HepG2 (cell line): ENCODE measurements at regions not wholly inside any gene's neighbourhood (a gene's known extent, or its start where the extent isn't known, plus 50 kb on each side); places are given as distances from the start of the nearest gene placed in this dataset.

Source experiments
- ATAC-seq: fragments of 200-7000 bp; cut with Tn5 transposase; 3 replicates; pipeline ENCODE4 v1.9.1; 2020; ENCODE audit warnings: mild to moderate bottlenecking, moderate library complexity
- BruUV-seq: library from RNA; stranded (reverse); fragments of 400-500 nt; replicated peaks from 2 replicates; lab custom pipeline; 2021; lab: Mats Ljungman, UMichigan
- CTCF ChIA-PET: fragments of 300-600 bp; formaldehyde crosslinking; extraction: SDS; loops from one replicate; lab custom pipeline; 2021; ENCODE audit warnings: low total read pairs, inconsistent platforms, low intra/inter-chr PET ratio; lab: Yijun Ruan, JAX
- POLR2A ChIA-PET: fragments of 350-600 bp; sonication (Branson Sonifier 250); formaldehyde crosslinking; loops from one replicate; lab custom pipeline; 2020; ENCODE audit warnings: antibody characterized with exemption, inconsistent platforms; lab: Yijun Ruan, JAX
- DNase-seq: peaks from one replicate; pipeline ENCODE4 v3.0.0-alpha.2; 2015; ENCODE audit warnings: low spot score
- FAIRE-seq: peaks from 3 replicates; lab custom pipeline; 2011; peaks lifted over from hg19 to GRCh38; lab: Jason Lieb, UNC
- H2AFZ ChIP-seq: one replicate; pipeline ENCODE4 v1.6.1; 2011; ENCODE audit warnings: low read length, inconsistent platforms
- H3K27ac ChIP-seq: fragments of 300-600 bp; 3 replicates; pipeline ENCODE4 v1.8.0; 2011; ENCODE audit warnings: mixed run types, mild to moderate bottlenecking, mixed read lengths, low read length, inconsistent platforms; ENCODE audit not compliant: insufficient read depth; ENCODE audit errors: extremely low read length
- H3K27me3 ChIP-seq, 2 experiments: fragments of 200-600 bp in 1 of 2; 2 replicates in 1 of 2; 3 replicates in 1 of 2; pipeline versions ENCODE4 v1.6.0 to v1.8.0; 2011; ENCODE audit warnings: low read length in 2 of 2, mild to moderate bottlenecking in 2 of 2, moderate library complexity in 2 of 2, inconsistent platforms in 1 of 2; ENCODE audit not compliant: insufficient read depth in 2 of 2, control insufficient read depth in 1 of 2
- H3K36me3 ChIP-seq, 2 experiments: fragments of 200-600 bp in 1 of 2; replicated peaks in 1 of 2; 2 replicates in 1 of 2; 3 replicates in 1 of 2; pipeline versions ENCODE4 v1.5.1 to v1.8.0; 2011; ENCODE audit warnings: low read length in 2 of 2, inconsistent platforms in 1 of 2; ENCODE audit not compliant: insufficient read depth in 2 of 2, control insufficient read depth in 1 of 2
- H3K4me1 ChIP-seq: 2 replicates; pipeline ENCODE4 v1.5.1; 2012; ENCODE audit warnings: low read length, inconsistent platforms; ENCODE audit not compliant: insufficient read depth
- H3K4me2 ChIP-seq: 2 replicates; pipeline ENCODE4 v1.6.0; 2011; ENCODE audit warnings: low read depth, low read length, inconsistent platforms
- H3K4me3 ChIP-seq, 3 experiments: fragments of 200-600 bp in 1 of 3; sonication (generic), shearing (Covaris generic) in 1 of 3; replicated peaks in 1 of 3; 2 replicates each; pipeline ENCODE4 v1.5.1; 2011 to 2016; ENCODE audit warnings: low read length in 3 of 3, inconsistent platforms in 2 of 3, low read depth in 2 of 3, mild to moderate bottlenecking in 2 of 3, control low read depth in 1 of 3, mixed read lengths in 1 of 3; ENCODE audit not compliant: insufficient read depth in 1 of 3
- H3K79me2 ChIP-seq: one replicate; pipeline ENCODE4 v1.6.1; 2011; ENCODE audit warnings: low read length, inconsistent platforms; ENCODE audit not compliant: insufficient read depth
- H3K9ac ChIP-seq: 2 replicates; pipeline ENCODE4 v1.6.0; 2011; ENCODE audit warnings: mild to moderate bottlenecking, low read depth, low read length, inconsistent platforms; ENCODE audit not compliant: insufficient read depth
- H3K9me3 ChIP-seq: 2 replicates; pipeline ENCODE4 v1.5.1; 2012; ENCODE audit warnings: mild to moderate bottlenecking, low read length
- H4K20me1 ChIP-seq: 2 replicates; pipeline ENCODE4 v1.6.0; 2011; ENCODE audit warnings: inconsistent platforms, mild to moderate bottlenecking, low read length, moderate library complexity; ENCODE audit not compliant: insufficient read depth
- EEA1 ChIP-seq: sonication (generic); formaldehyde crosslinking; IDR thresholded peaks from 2 replicates; pipeline ENCODE4 v1.5.1; 2020; ENCODE audit warnings: mild to moderate bottlenecking, missing genetic modification reagents, borderline replicate concordance
- FOXK2 ChIP-seq: fragments of 450-650 bp; IDR thresholded peaks from 2 replicates; pipeline ENCODE4 v1.6.1; 2016
- FOXM1 ChIP-seq: sonication (generic); formaldehyde crosslinking; IDR thresholded peaks from 2 replicates; pipeline ENCODE4 v1.5.0; 2020; ENCODE audit warnings: missing genetic modification reagents
- HNRNPH1 ChIP-seq: fragments of 200-400 bp; formaldehyde crosslinking; optimal IDR thresholded peaks from 2 replicates; pipeline ENCODE3; 2017; ENCODE audit warnings: mild to moderate bottlenecking, low read depth, low read length
- PHF20 ChIP-seq: sonication (generic); formaldehyde crosslinking; IDR thresholded peaks from 2 replicates; pipeline ENCODE4 v1.5.0; 2020; ENCODE audit warnings: mild to moderate bottlenecking, missing genetic modification reagents
- POLR2G ChIP-seq: fragments of 200-400 bp; formaldehyde crosslinking; IDR thresholded peaks from 2 replicates; pipeline ENCODE4 v1.6.1; 2018; ENCODE audit warnings: mild to moderate bottlenecking, low read depth, low read length, moderate library complexity
- TMF1 ChIP-seq: sonication (generic); formaldehyde crosslinking; IDR thresholded peaks from 2 replicates; pipeline ENCODE4 v1.8.1; 2022; ENCODE audit warnings: low read depth, missing genetic modification reagents
- ZFP62 ChIP-seq: sonication (generic); formaldehyde crosslinking; IDR thresholded peaks from 2 replicates; pipeline ENCODE4 v1.4.0; 2020; ENCODE audit warnings: missing genetic modification reagents
- ZFY ChIP-seq: sonication (generic); formaldehyde crosslinking; IDR thresholded peaks from 2 replicates; pipeline ENCODE4 v1.4.0; 2020; ENCODE audit warnings: missing genetic modification reagents
- ZNF441 ChIP-seq: sonication (generic); formaldehyde crosslinking; IDR thresholded peaks from 2 replicates; pipeline ENCODE4 v1.7.0; 2021; ENCODE audit warnings: missing genetic modification reagents, borderline replicate concordance
- ZNF644 ChIP-seq: IDR thresholded peaks from 2 replicates; pipeline ENCODE4 v1.6.1; 2016; ENCODE audit warnings: low read depth
- WGBS: methylation state at CpG from one replicate; pipeline ENCODE4 v1.1.6; 2017; ENCODE audit warnings: low lambda C conversion rate; 5-methylcytosine and 5-hydroxymethylcytosine counted together
- in situ Hi-C: cut with HindIII; loops from 2 replicates; pipeline ENCODE4 v1.10.0; 2017; ENCODE audit warnings: low pct_unique_long_range_greater_than_20kb; ENCODE audit not compliant: extremely low pct_ligation_motif_present
- intact Hi-C: fragments of 100-400 bp; cut with micrococcal nuclease; formaldehyde crosslinking; loops from one replicate; pipeline ENCODE4 v1.10.0; 2022; ENCODE audit not compliant: unreplicated experiment
- TF ChIP-seq, protein P1 (sequence below): sonication (generic); formaldehyde crosslinking; conservative IDR thresholded peaks from 2 replicates; pipeline ENCODE4 v1.8.1; 2023; ENCODE audit warnings: missing genetic modification reagents
- TF ChIP-seq, protein P2 (sequence below): IDR thresholded peaks from 2 replicates; pipeline ENCODE4 v1.6.1; 2016; ENCODE audit warnings: missing biosample characterization, missing genetic modification reagents, low read depth
- TF ChIP-seq, protein P3 (sequence below): sonication (generic); formaldehyde crosslinking; IDR thresholded peaks from 2 replicates; pipeline ENCODE4 v1.5.0; 2020; ENCODE audit warnings: mild to moderate bottlenecking, missing genetic modification reagents

DNA sequence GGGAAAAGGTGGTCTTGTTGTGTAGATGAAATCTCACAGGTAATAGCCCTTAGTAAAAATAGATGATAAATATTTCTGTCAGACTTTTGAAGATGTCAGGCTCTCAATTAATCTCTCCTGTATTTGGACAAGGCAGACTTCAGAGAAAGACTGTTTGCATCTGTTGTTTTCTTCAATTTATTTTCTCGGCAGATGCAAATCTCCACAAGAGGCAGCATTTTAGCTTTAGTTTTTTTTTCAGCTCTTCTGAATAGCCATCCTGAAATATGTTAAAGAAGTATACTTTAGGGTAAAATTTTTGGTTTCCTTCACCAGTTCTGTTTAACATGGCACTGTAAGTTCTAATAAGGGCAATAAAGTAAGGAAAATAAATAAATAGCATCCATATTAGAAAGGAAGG lies 685.1 kb downstream of the SI start:
- WGBS, result 32% methylated on average over 1 of the region's 1 CpG
- in situ Hi-C loops, result no loop called here
- H3K9ac ChIP-seq, result no peak overlapping the region
- no peak overlapping the region for H2AFZ ChIP-seq
- no peaks in the 10 kb centered on the region for H3K27me3 ChIP-seq
- no peak for TF ChIP-seq TMF1 (CRISPR knock-in tag)
- no peak for TF ChIP-seq HNRNPH1
- TF ChIP-seq, protein P1, sequence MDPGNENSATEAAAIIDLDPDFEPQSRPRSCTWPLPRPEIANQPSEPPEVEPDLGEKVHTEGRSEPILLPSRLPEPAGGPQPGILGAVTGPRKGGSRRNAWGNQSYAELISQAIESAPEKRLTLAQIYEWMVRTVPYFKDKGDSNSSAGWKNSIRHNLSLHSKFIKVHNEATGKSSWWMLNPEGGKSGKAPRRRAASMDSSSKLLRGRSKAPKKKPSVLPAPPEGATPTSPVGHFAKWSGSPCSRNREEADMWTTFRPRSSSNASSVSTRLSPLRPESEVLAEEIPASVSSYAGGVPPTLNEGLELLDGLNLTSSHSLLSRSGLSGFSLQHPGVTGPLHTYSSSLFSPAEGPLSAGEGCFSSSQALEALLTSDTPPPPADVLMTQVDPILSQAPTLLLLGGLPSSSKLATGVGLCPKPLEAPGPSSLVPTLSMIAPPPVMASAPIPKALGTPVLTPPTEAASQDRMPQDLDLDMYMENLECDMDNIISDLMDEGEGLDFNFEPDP (CRISPR knock-in tag), result no peak
- TF ChIP-seq, protein P2, sequence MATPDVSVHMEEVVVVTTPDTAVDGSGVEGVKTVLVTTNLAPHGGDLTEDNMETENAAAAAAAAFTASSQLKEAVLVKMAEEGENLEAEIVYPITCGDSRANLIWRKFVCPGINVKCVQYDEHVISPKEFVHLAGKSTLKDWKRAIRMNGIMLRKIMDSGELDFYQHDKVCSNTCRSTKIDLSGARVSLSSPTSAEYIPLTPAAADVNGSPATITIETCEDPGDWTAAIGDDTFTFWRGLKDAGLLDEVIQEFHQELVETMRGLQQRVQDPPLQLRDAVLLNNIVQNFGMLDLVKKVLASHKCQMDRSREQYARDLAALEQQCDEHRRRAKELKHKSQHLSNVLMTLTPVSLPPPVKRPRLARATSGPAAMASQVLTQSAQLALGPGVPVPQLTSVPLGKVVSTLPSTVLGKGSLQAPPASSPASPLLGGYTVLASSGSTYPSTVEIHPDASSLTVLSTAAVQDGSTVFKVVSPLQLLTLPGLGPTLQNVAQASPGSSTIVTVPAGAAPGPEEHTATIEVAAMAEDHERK, result no peak
- TF ChIP-seq ZFY, result no peak
- TF ChIP-seq EEA1 (CRISPR knock-in tag), result no peak
- no peak for TF ChIP-seq ZNF644 (CRISPR knock-in tag)
- no peak for TF ChIP-seq ZNF441 (CRISPR knock-in tag)
- TF ChIP-seq PHF20 (CRISPR knock-in tag), result no peak
- no peak for TF ChIP-seq FOXM1
- no peak for TF ChIP-seq FOXK2
- TF ChIP-seq ZFP62, result no peak
- TF ChIP-seq POLR2G, result no peak
- TF ChIP-seq, protein P3, sequence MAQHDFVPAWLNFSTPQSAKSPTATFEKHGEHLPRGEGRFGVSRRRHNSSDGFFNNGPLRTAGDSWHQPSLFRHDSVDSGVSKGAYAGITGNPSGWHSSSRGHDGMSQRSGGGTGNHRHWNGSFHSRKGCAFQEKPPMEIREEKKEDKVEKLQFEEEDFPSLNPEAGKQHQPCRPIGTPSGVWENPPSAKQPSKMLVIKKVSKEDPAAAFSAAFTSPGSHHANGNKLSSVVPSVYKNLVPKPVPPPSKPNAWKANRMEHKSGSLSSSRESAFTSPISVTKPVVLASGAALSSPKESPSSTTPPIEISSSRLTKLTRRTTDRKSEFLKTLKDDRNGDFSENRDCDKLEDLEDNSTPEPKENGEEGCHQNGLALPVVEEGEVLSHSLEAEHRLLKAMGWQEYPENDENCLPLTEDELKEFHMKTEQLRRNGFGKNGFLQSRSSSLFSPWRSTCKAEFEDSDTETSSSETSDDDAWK, result no peak
- CTCF ChIA-PET, result no interaction called here
- no peaks in the 10 kb centered on the region for H3K79me2 ChIP-seq
- intact Hi-C loops, result no loop called here
- H3K27ac ChIP-seq, result no peak overlapping the region
- BruUV-seq, result no TSS peak
- no peaks in the 10 kb centered on the region for H3K36me3 ChIP-seq
- ATAC-seq (no peak), DNase-seq (no peak), FAIRE-seq (no peak)
- H3K9me3 ChIP-seq, result no peaks in the 10 kb centered on the region
- no peak overlapping the region for H3K4me2 ChIP-seq
- no peaks in the 10 kb centered on the region for H3K4me1 ChIP-seq
- POLR2A ChIA-PET, result no interaction called here
- no peak overlapping the region for H3K4me3 ChIP-seq
- H4K20me1 ChIP-seq, result no peaks in the 10 kb centered on the region
